Thoracic aorta (tissue), 2 donors: ENCODE measurements at regions not wholly inside any gene's neighbourhood (a gene's known extent, or its start where the extent isn't known, plus 50 kb on each side); places are given as distances from the start of the nearest gene placed in this dataset.

Experiments used
- ATAC-seq: fragments of 150-250 bp; one replicate; pipeline ENCODE4 v1.8.0; 2017; ENCODE audit warnings: low read depth; ENCODE audit not compliant: insufficient number of reproducible peaks, low FRiP score
- DNase-seq: peaks from one replicate; pipeline ENCODE4 v3.0.0-alpha.2; 2020; ENCODE audit warnings: low spot score
- H3K27ac ChIP-seq, 2 donors: fragments of 200-600 bp; sonication (generic); 1 replicate in 1 of 2; 2 replicates in 1 of 2; pipeline ENCODE4 v1.5.1; 2016; ENCODE audit warnings: mild to moderate bottlenecking in 2 of 2, moderate library complexity in 2 of 2
- H3K27me3 ChIP-seq: fragments of 200-600 bp; sonication (generic); replicated peaks from 2 replicates; pipeline ENCODE4 v1.6.0; 2016; ENCODE audit warnings: mild to moderate bottlenecking; ENCODE audit not compliant: insufficient read depth
- H3K36me3 ChIP-seq: fragments of 200-600 bp; sonication (generic); one replicate; pipeline ENCODE4 v1.5.1; 2016
- H3K4me1 ChIP-seq, 2 donors: fragments of 200-600 bp; sonication (generic); 1 replicate in 1 of 2; 2 replicates in 1 of 2; pipeline versions ENCODE4 v1.5.1 to v1.6.0; 2016; ENCODE audit warnings: low read depth in 2 of 2, mild to moderate bottlenecking in 1 of 2; ENCODE audit not compliant: control insufficient read depth in 1 of 2
- H3K4me3 ChIP-seq: fragments of 200-600 bp; sonication (generic); 2 replicates; pipeline ENCODE4 v1.5.1; 2016; ENCODE audit warnings: mild to moderate bottlenecking
- H3K9me3 ChIP-seq: fragments of 200-600 bp; sonication (generic); 2 replicates; pipeline ENCODE4 v1.5.1; 2016
- TF ChIP-seq, protein P1 (sequence below): fragments of 200-600 bp; sonication (generic); IDR thresholded peaks from one replicate; pipeline ENCODE4 v1.5.1; 2019; ENCODE audit warnings: antibody characterized with exemption

DNA sequence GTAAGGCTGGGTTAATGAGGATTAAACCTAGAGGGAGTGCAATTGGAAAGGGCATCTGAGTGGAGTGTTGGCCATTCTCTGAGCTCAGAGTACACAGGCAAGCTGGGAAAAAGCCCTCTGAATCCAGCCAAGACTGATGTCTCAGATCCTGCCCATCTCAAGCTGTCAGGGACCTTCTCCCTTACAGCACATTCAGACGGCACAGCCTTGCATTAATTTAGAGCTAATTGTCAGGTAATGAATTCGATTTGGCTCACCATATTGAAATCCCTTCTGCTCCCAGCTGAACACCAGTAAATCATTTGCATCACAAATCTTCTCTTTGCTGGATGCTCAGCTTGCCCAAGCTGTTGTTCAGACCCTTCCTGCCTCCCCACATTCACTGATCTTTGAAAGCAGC lies 399.3 kb upstream of the PODXL start:
- no peak for ATAC-seq
- TF ChIP-seq, protein P1, sequence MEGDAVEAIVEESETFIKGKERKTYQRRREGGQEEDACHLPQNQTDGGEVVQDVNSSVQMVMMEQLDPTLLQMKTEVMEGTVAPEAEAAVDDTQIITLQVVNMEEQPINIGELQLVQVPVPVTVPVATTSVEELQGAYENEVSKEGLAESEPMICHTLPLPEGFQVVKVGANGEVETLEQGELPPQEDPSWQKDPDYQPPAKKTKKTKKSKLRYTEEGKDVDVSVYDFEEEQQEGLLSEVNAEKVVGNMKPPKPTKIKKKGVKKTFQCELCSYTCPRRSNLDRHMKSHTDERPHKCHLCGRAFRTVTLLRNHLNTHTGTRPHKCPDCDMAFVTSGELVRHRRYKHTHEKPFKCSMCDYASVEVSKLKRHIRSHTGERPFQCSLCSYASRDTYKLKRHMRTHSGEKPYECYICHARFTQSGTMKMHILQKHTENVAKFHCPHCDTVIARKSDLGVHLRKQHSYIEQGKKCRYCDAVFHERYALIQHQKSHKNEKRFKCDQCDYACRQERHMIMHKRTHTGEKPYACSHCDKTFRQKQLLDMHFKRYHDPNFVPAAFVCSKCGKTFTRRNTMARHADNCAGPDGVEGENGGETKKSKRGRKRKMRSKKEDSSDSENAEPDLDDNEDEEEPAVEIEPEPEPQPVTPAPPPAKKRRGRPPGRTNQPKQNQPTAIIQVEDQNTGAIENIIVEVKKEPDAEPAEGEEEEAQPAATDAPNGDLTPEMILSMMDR, result no peak
- Histone ChIP-seq H3K9me3 (no peaks in the 10 kb centered on the region), H3K4me3 (no peak overlapping the region), H3K27ac (no peak overlapping the region), H3K4me1 (peaks cover 0 to 39% of the 10 kb centered on the region in 2 donors), H3K27me3 (no peaks in the 10 kb centered on the region), H3K36me3 (no peaks in the 10 kb centered on the region)
- DNase-seq, result no peak

DNA sequence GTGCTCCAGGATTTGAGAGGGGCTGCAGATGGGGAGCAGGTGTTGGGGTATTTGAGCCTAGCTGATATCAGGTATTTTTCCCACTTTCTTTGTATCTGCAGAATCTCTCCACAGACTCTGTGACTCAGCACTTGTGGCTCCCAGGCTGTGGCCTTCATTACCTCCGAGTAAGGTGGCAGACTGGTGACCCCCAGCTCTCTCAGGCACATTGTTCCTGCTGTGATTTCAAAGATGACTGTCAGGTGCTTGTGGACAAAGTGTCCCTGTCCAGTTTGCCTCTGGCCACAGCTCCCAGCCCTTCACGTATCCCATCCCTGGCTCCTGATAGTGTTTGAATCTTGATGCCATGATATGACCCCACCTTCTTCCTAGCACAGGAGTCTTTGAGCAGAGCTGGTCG lies 396.8 kb upstream of the PODXL start:
- DNase-seq, result no peak
- no peaks in the 10 kb centered on the region for H3K36me3 ChIP-seq
- no peaks in the 10 kb centered on the region for H3K27me3 ChIP-seq
- peaks cover 16 to 64% of the 10 kb centered on the region in 2 donors for H3K4me1 ChIP-seq
- no peak for ATAC-seq
- TF ChIP-seq, protein P1, result no peak
- peak overlapping the region; percentile 57 to 79 for H3K27ac ChIP-seq
- no peaks in the 10 kb centered on the region for H3K9me3 ChIP-seq
- no peak overlapping the region for H3K4me3 ChIP-seq

DNA sequence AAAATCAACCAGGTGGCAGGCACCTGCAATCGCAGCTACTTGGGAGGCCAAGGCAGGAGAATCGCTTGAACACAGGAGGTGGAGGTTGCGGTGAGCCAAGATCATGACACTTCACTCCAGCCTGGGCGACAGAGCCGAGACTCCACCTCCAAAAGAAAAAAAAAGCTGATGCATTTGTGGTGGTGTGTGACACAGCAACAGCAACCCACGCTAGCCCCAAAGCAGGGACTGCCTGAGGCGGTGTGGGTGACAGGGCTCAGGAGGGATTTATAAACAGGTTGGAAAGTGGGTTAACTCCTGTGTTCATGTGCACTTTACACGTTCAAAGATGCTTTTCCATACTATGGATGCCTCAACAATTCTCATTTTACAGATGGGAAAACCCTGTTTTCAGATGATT lies 395.9 kb upstream of the PODXL start:
- H3K9me3 ChIP-seq, result no peaks in the 10 kb centered on the region
- ATAC-seq (no peak), DNase-seq (no peak)
- no peaks in the 10 kb centered on the region for H3K27me3 ChIP-seq
- TF ChIP-seq, protein P1, result no peak
- H3K27ac ChIP-seq, result peak overlapping the region; percentile 57 to 79
- no peaks in the 10 kb centered on the region for H3K36me3 ChIP-seq
- peaks cover 19 to 72% of the 10 kb centered on the region in 2 donors for H3K4me1 ChIP-seq
- no peak overlapping the region for H3K4me3 ChIP-seq

DNA sequence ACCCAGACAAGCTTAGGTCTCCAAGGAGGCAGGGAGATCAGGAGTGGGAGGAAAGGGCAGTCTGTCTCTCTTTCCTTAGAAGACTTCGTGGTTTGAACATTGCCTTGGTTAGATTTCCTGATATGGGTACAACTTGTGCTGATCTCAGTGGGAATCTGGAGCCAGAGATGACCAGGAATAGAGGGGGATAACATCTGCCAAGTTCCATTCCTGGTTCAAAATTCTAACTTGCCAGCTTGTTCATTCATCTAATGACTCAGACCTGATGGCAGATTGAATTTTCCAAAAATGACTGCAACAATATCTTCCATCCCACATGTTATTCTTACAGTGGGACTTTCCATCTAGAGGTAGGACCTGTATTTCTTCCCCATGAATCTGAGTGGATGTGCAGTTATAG lies 394.3 kb upstream of the PODXL start:
- no peaks in the 10 kb centered on the region for H3K9me3 ChIP-seq
- TF ChIP-seq, protein P1, result no peak
- H3K4me1 ChIP-seq, result peaks cover 19 to 78% of the 10 kb centered on the region in 2 donors
- H3K4me3 ChIP-seq, result no peak overlapping the region
- H3K27me3 ChIP-seq, result no peaks in the 10 kb centered on the region
- ATAC-seq (peak; percentile 67), DNase-seq (no peak)
- H3K27ac ChIP-seq, result peak overlapping the region; percentile 86 to 88
- H3K36me3 ChIP-seq, result no peaks in the 10 kb centered on the region

DNA sequence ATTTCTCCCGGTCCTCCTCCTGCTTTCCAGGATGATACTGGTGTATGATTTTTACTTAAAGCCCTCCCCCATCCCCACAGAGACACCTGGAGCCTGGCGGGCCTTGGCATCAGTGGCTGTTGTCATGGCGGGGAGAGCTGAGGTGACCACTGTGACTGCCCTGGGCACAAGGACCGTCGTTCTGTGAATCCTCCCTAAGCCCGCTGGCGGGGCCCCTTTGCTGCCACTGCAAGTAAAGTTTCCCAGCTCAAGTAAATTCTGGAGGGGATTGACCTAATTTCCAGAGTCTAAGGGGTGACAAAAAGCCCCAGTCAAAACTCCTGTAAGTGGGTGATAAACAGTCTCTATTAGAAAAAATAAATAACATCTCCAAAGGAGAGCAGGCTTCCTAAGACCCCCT lies 393.2 kb upstream of the PODXL start:
- Histone ChIP-seq H3K9me3 (no peaks in the 10 kb centered on the region), H3K4me1 (peaks cover 19 to 80% of the 10 kb centered on the region in 2 donors), H3K36me3 (no peaks in the 10 kb centered on the region), H3K27ac (peak overlapping the region; percentile 86 to 88), H3K4me3 (no peak overlapping the region), H3K27me3 (no peaks in the 10 kb centered on the region)
- ATAC-seq (no peak), DNase-seq (no peak)
- TF ChIP-seq, protein P1, result no peak
